ENCODE measurements at regions not wholly inside any gene's neighbourhood (a gene's known extent, or its start where the extent isn't known, plus 50 kb on each side); places are given as distances from the start of the nearest gene placed in this dataset.

- no peak overlapping the region for H3K9ac ChIP-seq (replicated peaks in 1 of 4; ENCODE audit: extremely low read depth in 1 of 4, low read depth in 3 of 4, low read length in 3 of 4)
- no peaks in the 10 kb centered on the region for H3K23me2 ChIP-seq (ENCODE audit: low read depth, low read length)
- no peak overlapping the region for H3K27ac ChIP-seq (ENCODE audit: low read depth, low read length)
- no peak overlapping the region for H4K8ac ChIP-seq (ENCODE audit: extremely low read depth, insufficient read depth, low read length)
- H3K4me1 ChIP-seq (replicated peaks in 1 of 4; ENCODE audit: control insufficient read depth in 3 of 4, insufficient read depth in 4 of 4, low read length in 3 of 4), result no peaks in the 10 kb centered on the region; a peak in 1 of 7 replicates
- no peak overlapping the region for H3K4ac ChIP-seq (replicated peaks; ENCODE audit: insufficient read length, low read depth, low read length)
- H2BK12ac ChIP-seq (ENCODE audit: low read depth, low read length), result no peak overlapping the region
- H2BK5ac ChIP-seq (ENCODE audit: low read depth, low read length), result no peak overlapping the region
- 81% methylated on average over 2 of the region's 2 CpGs; no CpG with 5 or more reads in 1 of the 2 experiments for WGBS, 2 experiments (ENCODE audit: extremely low coverage in 1 of 2, insufficient coverage in 1 of 2, insufficient read length in 1 of 2, insufficient replicate concordance in 2 of 2, low coverage in 1 of 2, low lambda C conversion rate in 2 of 2, missing lambda C conversion rate in 1 of 2)
- no peak overlapping the region for H2AFZ ChIP-seq (ENCODE audit: low read length)
- H3K56ac ChIP-seq (replicated peaks; ENCODE audit: insufficient read length, low read depth, low read length), result no peak overlapping the region
- H2BK20ac ChIP-seq (ENCODE audit: low read length), result no peak overlapping the region
- H3K79me2 ChIP-seq (ENCODE audit: control insufficient read depth in 1 of 2, insufficient read depth in 2 of 2, low read length in 2 of 2), result no peaks in the 10 kb centered on the region
- no peak overlapping the region for H2AK5ac ChIP-seq (ENCODE audit: low read depth, low read length)
- DNase-seq (ENCODE audit: low read depth in 1 of 2, low spot score in 2 of 2) (no peak), FAIRE-seq (no peak)
- no peak overlapping the region for H3K4me3 ChIP-seq (ENCODE audit: extremely low read depth in 1 of 4, insufficient read depth in 2 of 4, low read depth in 3 of 4, low read length in 4 of 4)
- no peak overlapping the region for H3K18ac ChIP-seq (ENCODE audit: extremely low read depth, low read length)
- H3K14ac ChIP-seq (ENCODE audit: insufficient read length), result no peak overlapping the region
- H3K36me3 ChIP-seq (ENCODE audit: control insufficient read depth in 2 of 4, insufficient read depth in 4 of 4, low read length in 3 of 4), result no peaks in the 10 kb centered on the region
- no peaks in the 10 kb centered on the region; the same call in 1 of the 2 replicates for H3K79me1 ChIP-seq (ENCODE audit: low read depth, low read length)
- no peaks in the 10 kb centered on the region for H3K27me3 ChIP-seq (replicated peaks in 1 of 4; ENCODE audit: control insufficient read depth in 3 of 4, extremely low read depth in 1 of 4, insufficient read depth in 3 of 4, low read length in 3 of 4)
- H4K91ac ChIP-seq (replicated peaks; ENCODE audit: insufficient read length, low read length), result no peak overlapping the region
- H4K20me1 ChIP-seq (replicated peaks in 1 of 2; ENCODE audit: control insufficient read depth in 1 of 2, insufficient read depth in 2 of 2, low read length in 2 of 2), result no peaks in the 10 kb centered on the region
- no peak overlapping the region for H2BK15ac ChIP-seq (ENCODE audit: low read length)
- H3K4me2 ChIP-seq (ENCODE audit: insufficient read depth in 1 of 2, low read depth in 2 of 2, low read length in 2 of 2), result no peak overlapping the region
- H2BK120ac ChIP-seq (replicated peaks; ENCODE audit: low read depth, low read length), result no peak overlapping the region
- POLR2A ChIA-PET (ENCODE audit: partially characterized antibody), result no interaction called here
- no peak overlapping the region for H4K5ac ChIP-seq (ENCODE audit: insufficient read length, low read depth, low read length)
- CTCF ChIA-PET (ENCODE audit: partially characterized antibody), result no interaction called here
- no peak overlapping the region for H3K23ac ChIP-seq (ENCODE audit: insufficient read length)
- H3K9me3 ChIP-seq (ENCODE audit: insufficient read depth in 2 of 2, low read depth in 1 of 2, low read length in 1 of 2), result peaks cover 0 to 3% of the 10 kb centered on the region in 2 experiments; a peak in 2 of 4 replicates
- no peak for TF ChIP-seq SP4 (IDR thresholded peaks at IDR 0.05; ENCODE audit: low read length)
- TF ChIP-seq NANOG (IDR thresholded peaks at IDR 0.05; ENCODE audit: insufficient read depth, low read depth, low read length, poor library complexity, severe bottlenecking), result no peak
- TF ChIP-seq RBBP5 (IDR thresholded peaks at IDR 0.05; ENCODE audit: borderline replicate concordance, low read depth, low read length), result no peak
- no peak for TF ChIP-seq SIX5 (IDR thresholded peaks at IDR 0.05; ENCODE audit: low read depth, low read length)
- TF ChIP-seq MAFK (IDR thresholded peaks at IDR 0.05; ENCODE audit: low read depth, low read length), result no peak
- TF ChIP-seq RNF2 (IDR thresholded peaks at IDR 0.05; ENCODE audit: borderline replicate concordance, low read depth, low read length, missing control alignments, poor library complexity, severe bottlenecking), result no peak
- TF ChIP-seq, protein P1, sequence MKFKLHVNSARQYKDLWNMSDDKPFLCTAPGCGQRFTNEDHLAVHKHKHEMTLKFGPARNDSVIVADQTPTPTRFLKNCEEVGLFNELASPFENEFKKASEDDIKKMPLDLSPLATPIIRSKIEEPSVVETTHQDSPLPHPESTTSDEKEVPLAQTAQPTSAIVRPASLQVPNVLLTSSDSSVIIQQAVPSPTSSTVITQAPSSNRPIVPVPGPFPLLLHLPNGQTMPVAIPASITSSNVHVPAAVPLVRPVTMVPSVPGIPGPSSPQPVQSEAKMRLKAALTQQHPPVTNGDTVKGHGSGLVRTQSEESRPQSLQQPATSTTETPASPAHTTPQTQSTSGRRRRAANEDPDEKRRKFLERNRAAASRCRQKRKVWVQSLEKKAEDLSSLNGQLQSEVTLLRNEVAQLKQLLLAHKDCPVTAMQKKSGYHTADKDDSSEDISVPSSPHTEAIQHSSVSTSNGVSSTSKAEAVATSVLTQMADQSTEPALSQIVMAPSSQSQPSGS (IDR thresholded peaks at IDR 0.05; ENCODE audit: low read length), result no peak
- no peak for TF ChIP-seq TAF1 (IDR thresholded peaks at IDR 0.05; ENCODE audit: low read depth, low read length)
- TF ChIP-seq POLR2AphosphoS5 (IDR thresholded peaks at IDR 0.05; ENCODE audit: low read depth, low read length), result no peak
- no peak for TF ChIP-seq SIN3A (conservative IDR thresholded peaks at IDR 0.05 in 1 of 2, IDR thresholded peaks at IDR 0.05 in 1 of 2; ENCODE audit: low read depth in 1 of 2, low read length in 2 of 2)
- no peak for TF ChIP-seq TAF7 (optimal IDR thresholded peaks at IDR 0.05; ENCODE audit: borderline replicate concordance, low read depth, low read length)
- TF ChIP-seq GABPA (IDR thresholded peaks at IDR 0.05; ENCODE audit: borderline replicate concordance, insufficient read depth, low read length), result no peak
- TF ChIP-seq CBX8 (IDR thresholded peaks at IDR 0.05; ENCODE audit: borderline replicate concordance, low read depth, low read length), result no peak
Measured at GRCh38 chr4:33193109-33193508, 2472.9 kb downstream of the PCDH7 start.
